Iris pigment epithelial cell (primary cell): ENCODE measurements at regions not wholly inside any gene's neighbourhood (a gene's known extent, or its start where the extent isn't known, plus 50 kb on each side); places are given as distances from the start of the nearest gene placed in this dataset.
A peak's percentile ranks its signal among the peaks of the same experiment; 100 is the strongest.
"Not testable (repeated sequence)": the region's sequence is repeated elsewhere in the genome, so short reads cannot be mapped to it uniquely, and the experiment has no call there.

ENCODE experiments used
- DNase-seq: peaks from one replicate; pipeline ENCODE4 v3.0.0-alpha.2; 2011; ENCODE audit warnings: low read depth

- peak; percentile 45 for DNase-seq
Measured at GRCh38 chr4:151850791-151851213, 90.0 kb upstream of the GATB start.

DNA sequence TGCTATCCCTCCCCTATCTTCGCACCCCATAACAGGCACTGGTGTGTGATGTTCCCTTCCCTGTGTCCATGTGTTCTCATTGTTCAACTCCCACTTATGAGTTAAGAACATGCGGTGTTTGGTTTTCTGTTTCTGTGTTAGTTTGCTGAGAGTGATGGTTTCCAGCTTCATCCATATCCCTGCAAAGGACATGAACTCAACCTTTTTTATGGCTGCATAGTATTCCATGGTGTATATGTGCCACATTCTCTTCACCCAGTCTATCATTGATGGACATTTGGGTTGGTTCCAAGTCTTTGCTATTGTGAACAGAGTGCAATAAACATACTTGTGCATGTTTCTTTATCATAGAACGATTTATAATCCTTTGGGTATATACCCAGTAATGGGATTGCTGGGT lies 84.7 kb upstream of the GATB start:
- not testable (repeated sequence) for DNase-seq

DNA sequence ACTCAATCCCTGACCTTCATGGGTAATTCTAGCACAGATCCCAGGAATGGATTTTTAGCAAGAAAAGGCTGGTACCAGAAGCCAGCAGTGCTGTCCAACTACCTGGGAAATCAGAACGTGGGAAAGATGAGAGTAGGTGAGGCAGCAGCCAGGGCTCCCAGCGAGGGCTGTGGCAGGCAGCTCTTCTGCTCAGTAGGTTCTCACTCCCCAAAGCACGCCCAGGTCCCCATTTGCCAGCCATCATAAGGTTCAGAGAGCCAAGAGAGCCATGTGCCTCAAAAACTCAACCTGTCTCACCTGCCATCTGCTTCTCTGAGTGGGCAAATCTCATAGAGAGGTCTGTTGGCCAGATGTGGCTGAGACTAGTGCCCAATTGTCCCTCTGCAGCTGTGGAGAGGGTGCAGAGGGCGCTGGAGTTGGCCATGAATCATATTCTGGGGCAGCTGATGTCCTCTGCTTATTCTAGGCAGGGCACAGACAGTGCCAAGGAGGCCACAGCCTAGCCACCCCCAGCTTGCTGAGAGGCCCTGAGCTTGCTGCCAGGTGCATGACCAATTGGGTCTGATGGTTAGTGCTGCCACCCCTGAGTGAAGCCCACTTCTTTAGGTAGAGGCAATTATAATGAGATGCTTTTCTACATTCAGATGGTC lies 81.7 kb upstream of the GATB start:
- no peak for DNase-seq

GRCh38 chr4:151841107-151841506 lies 80.3 kb upstream of the GATB start:
- no peak for DNase-seq

GRCh38 chr4:151835467-151835866 lies 74.7 kb upstream of the GATB start:
- DNase-seq, result no peak

DNA sequence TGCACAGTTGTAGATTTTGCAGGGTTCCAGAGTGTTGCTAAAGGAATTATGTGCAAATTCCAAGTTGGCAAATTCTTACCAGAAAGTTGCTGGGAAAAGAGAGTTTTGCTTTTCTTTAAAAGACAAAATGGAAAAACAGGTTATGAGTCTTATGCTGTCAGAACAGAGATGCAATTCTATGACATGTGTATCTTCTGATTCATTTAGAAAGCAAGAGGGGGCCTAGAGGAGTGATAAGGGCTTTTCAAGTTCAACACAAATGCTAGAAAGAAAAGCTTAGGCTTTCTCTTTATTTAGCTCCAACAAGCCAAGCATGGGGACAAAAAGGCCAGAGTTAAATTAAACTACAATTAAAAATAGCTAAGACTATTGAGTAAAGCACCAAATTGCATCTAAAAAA lies 72.4 kb upstream of the GATB start:
- DNase-seq, result no peak

- DNase-seq, result no peak
Measured at GRCh38 chr4:151831526-151831925, 70.7 kb upstream of the GATB start.

GRCh38 chr4:151830168-151830567 lies 69.4 kb upstream of the GATB start:
- DNase-seq, result no peak

- no peak for DNase-seq
Measured at GRCh38 chr4:151829309-151829708, 68.5 kb upstream of the GATB start.

DNA sequence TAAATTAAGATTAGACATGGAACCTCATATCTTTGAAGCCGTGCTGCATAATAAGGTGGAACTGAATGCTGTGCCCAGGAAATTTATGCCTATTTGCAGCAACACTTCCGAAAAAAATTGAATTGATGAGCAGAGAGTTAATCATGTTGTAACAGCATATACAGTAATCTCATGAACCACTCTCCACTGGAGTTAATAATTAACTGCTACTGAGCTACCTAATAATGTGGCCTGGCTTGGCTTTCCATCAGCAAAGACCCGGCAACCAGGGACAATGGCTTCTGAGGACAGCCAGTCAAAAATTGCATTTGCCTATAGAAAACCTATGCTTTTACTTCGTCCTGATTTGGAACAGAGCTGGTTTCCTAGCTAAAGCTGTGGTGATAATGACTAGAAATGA lies 63.8 kb upstream of the GATB start:
- DNase-seq, result no peak

DNA sequence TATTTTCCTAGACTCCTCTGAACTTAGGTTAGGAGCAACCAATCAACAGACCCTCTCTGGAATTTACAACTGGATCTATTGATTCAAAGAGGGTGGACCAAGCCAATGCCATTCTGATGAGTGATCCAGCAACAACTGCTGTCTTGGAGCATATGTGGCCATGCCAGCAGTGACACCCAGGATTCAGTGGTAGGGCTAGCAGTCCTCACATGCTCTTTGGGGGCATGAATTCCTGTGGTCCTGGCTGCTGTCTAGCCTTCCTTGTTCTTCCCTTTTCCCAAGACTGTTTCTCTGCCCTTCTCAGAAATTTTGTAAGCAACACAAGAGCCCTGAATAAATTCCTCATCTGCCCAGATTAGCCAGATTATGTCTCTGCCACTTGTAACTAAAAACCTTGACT lies 61.5 kb upstream of the GATB start:
- no peak for DNase-seq

GRCh38 chr4:151820004-151820403 lies 59.2 kb upstream of the GATB start:
- no peak for DNase-seq

DNA sequence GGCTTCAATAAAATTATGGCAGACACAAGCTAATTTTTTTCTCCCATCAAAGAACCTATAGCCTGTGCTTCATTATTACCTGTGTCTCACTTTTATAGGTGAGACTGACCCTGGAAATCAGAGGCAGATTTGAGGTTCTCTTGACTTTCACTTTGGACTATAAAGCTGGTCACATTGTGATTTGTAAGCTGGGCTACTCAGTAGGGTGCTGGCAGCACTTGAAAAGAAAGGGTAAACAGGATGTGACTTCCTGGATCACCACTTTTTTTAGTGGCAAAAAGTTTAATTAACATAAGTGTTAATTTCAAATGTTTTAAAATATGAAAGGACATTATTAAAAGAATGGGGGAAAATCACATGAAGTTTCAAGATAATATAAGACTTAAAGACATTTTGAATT lies 50.6 kb upstream of the GATB start:
- no peak for DNase-seq
